ENCODE measurements at regions not wholly inside any gene's neighbourhood (a gene's known extent, or its start where the extent isn't known, plus 50 kb on each side); places are given as distances from the start of the nearest gene placed in this dataset.

- no peak for TF ChIP-seq CTCF (conservative IDR thresholded peaks at IDR 0.05; ENCODE audit: low read length)
- H3K4me3 ChIP-seq (ENCODE audit: low read length) = no peak overlapping the region
- DNase-seq (ENCODE audit: low read depth) = no peak
Measured at GRCh38 chr1:182293119-182293589, 98.4 kb downstream of the GLUL start.

GRCh38 chr1:182292193-182292741, 99.3 kb downstream of the GLUL start:
- TF ChIP-seq CTCF (conservative IDR thresholded peaks at IDR 0.05; ENCODE audit: low read length) = no peak
- DNase-seq (ENCODE audit: low read depth) = no peak
- no peak overlapping the region for H3K4me3 ChIP-seq (ENCODE audit: low read length)

- H3K4me3 ChIP-seq (ENCODE audit: low read length) = no peak overlapping the region
- no peak for DNase-seq (ENCODE audit: low read depth)
- no peak for TF ChIP-seq CTCF (conservative IDR thresholded peaks at IDR 0.05; ENCODE audit: low read length)
Measured at GRCh38 chr1:182291584-182292192, 99.9 kb downstream of the GLUL start.

- TF ChIP-seq CTCF (conservative IDR thresholded peaks at IDR 0.05; ENCODE audit: low read length) = no peak
- no peak for DNase-seq (ENCODE audit: low read depth)
- H3K4me3 ChIP-seq (ENCODE audit: low read length) = no peak overlapping the region
Measured at GRCh38 chr1:182288749-182289604, 102.6 kb downstream of the GLUL start.

- no peak for DNase-seq (ENCODE audit: low read depth)
- H3K4me3 ChIP-seq (ENCODE audit: low read length) = no peak overlapping the region
- TF ChIP-seq CTCF (conservative IDR thresholded peaks at IDR 0.05; ENCODE audit: low read length) = no peak
Measured at GRCh38 chr1:182286761-182287160, 104.8 kb downstream of the GLUL start.

- DNase-seq (ENCODE audit: low read depth) = no peak
- no peak overlapping the region for H3K4me3 ChIP-seq (ENCODE audit: low read length)
- TF ChIP-seq CTCF (conservative IDR thresholded peaks at IDR 0.05; ENCODE audit: low read length) = no peak
Measured at GRCh38 chr1:182283746-182284544, 107.6 kb downstream of the GLUL start.

Data from AG10803 (cell line).